Testis (tissue), 2 donors: ENCODE measurements at regions not wholly inside any gene's neighbourhood (a gene's known extent, or its start where the extent isn't known, plus 50 kb on each side); places are given as distances from the start of the nearest gene placed in this dataset.

ENCODE experiments used
- CTCF ChIP-seq, 3 experiments: fragments of 450-650 bp in 2 of 3; fragments of 200-600 bp in 1 of 3; sonication (generic) in 1 of 3; IDR thresholded peaks; one replicate each; pipeline ENCODE4 v1.5.1; 2016 to 2019; ENCODE audit warnings: antibody characterized with exemption in 3 of 3, mild to moderate bottlenecking in 2 of 3, moderate library complexity in 1 of 3
- POLR2A ChIP-seq: fragments of 450-650 bp; IDR thresholded peaks from one replicate; pipeline ENCODE4 v1.6.1; 2017; ENCODE audit warnings: antibody characterized with exemption, mild to moderate bottlenecking, moderate library complexity

- TF ChIP-seq CTCF (IDR thresholded peaks at IDR 0.05) (no peak), POLR2A (no peak)
Observed at GRCh38 chr3:110210086-110210660, 861.4 kb upstream of the NECTIN3 start.
